K562 (cell line): ENCODE measurements at regions not wholly inside any gene's neighbourhood (a gene's known extent, or its start where the extent isn't known, plus 50 kb on each side); places are given as distances from the start of the nearest gene placed in this dataset.

Experiments used
- ATAC-seq: fragments of 200-7000 bp; cut with Tn5 transposase; 3 replicates; pipeline ENCODE4 v1.9.1; 2020; ENCODE audit warnings: moderate library complexity
- BruUV-seq: library from RNA; stranded (reverse); fragments of 400-500 nt; replicated peaks from 2 replicates; lab custom pipeline; 2021; lab: Mats Ljungman, UMichigan
- CTCF ChIA-PET: fragments of 300-600 bp; formaldehyde crosslinking; extraction: SDS; loops from one replicate; lab custom pipeline; 2021; ENCODE audit warnings: low intra/inter-chr PET ratio; lab: Yijun Ruan, JAX
- POLR2A ChIA-PET: fragments of 300-600, 350-650 bp; sonication (Branson Sonifier 250); formaldehyde crosslinking; extraction: SDS; loops from one replicate; lab custom pipeline; 2021; ENCODE audit warnings: antibody characterized with exemption, inconsistent platforms; lab: Yijun Ruan, JAX
- DNase-seq, 4 experiments: peaks; one replicate each; pipeline versions ENCODE4 v3.0.0 to v3.0.0-alpha.2; 2011 to 2018; ENCODE audit warnings: low spot score in 3 of 4, mixed read lengths in 3 of 4; ENCODE audit errors: extremely low read depth in 1 of 4
- FAIRE-seq: peaks from 2 replicates; lab custom pipeline; 2011; peaks lifted over from hg19 to GRCh38; lab: Jason Lieb, UNC
- H2AFZ ChIP-seq: 2 replicates; pipeline ENCODE4 v1.6.0; 2011; ENCODE audit warnings: low read depth, low read length, control low read depth, inconsistent platforms
- H3K27ac ChIP-seq: fragments of 200-600 bp; 3 replicates; pipeline ENCODE4 v1.8.0; 2011; ENCODE audit warnings: low read depth, mild to moderate bottlenecking, control low read depth, inconsistent platforms, low read length, moderate library complexity, mixed read lengths; ENCODE audit errors: extremely low read depth
- H3K27me3 ChIP-seq, 2 experiments: fragments of 300-600 bp in 1 of 2; 2 replicates in 1 of 2; 3 replicates in 1 of 2; pipeline versions ENCODE4 v1.6.0 to v1.8.0; 2011; ENCODE audit warnings: inconsistent platforms in 2 of 2, low read length in 2 of 2, mild to moderate bottlenecking in 1 of 2, mixed read lengths in 1 of 2, moderate library complexity in 1 of 2; ENCODE audit not compliant: control insufficient read depth in 2 of 2, insufficient read depth in 2 of 2
- H3K36me3 ChIP-seq: fragments of 300-600 bp; 3 replicates; pipeline ENCODE4 v1.8.0; 2011; ENCODE audit warnings: mild to moderate bottlenecking, low read length, inconsistent platforms; ENCODE audit not compliant: control insufficient read depth, insufficient read depth
- H3K4me1 ChIP-seq, 2 experiments: fragments of 200-600 bp in 1 of 2; replicated peaks in 1 of 2; 2 replicates in 1 of 2; 3 replicates in 1 of 2; pipeline versions ENCODE4 v1.5.1 to v1.8.0; 2011; ENCODE audit warnings: inconsistent platforms in 2 of 2, low read length in 2 of 2, mild to moderate bottlenecking in 1 of 2, mixed read lengths in 1 of 2, moderate library complexity in 1 of 2; ENCODE audit not compliant: control insufficient read depth in 2 of 2, insufficient read depth in 2 of 2
- H3K4me2 ChIP-seq: 2 replicates; pipeline ENCODE4 v1.6.1; 2011; ENCODE audit warnings: low read length, control low read depth, inconsistent platforms, mixed read lengths; ENCODE audit not compliant: insufficient read depth
- H3K4me3 ChIP-seq: fragments of 200-600 bp; sonication (generic), shearing (Covaris generic); 2 replicates; pipeline ENCODE4 v1.5.1; 2016; ENCODE audit warnings: control low read depth, inconsistent platforms
- H3K79me2 ChIP-seq: fragments of 200-600 bp; 3 replicates; pipeline ENCODE4 v1.8.0; 2011; ENCODE audit warnings: low read length, inconsistent platforms; ENCODE audit not compliant: control insufficient read depth, insufficient read depth
- H3K9ac ChIP-seq, 2 experiments: 2 replicates each; pipeline versions ENCODE4 v1.6.0 to v1.6.1; 2011; ENCODE audit warnings: low read depth in 2 of 2, low read length in 2 of 2, control low read depth in 1 of 2, inconsistent platforms in 1 of 2, mild to moderate bottlenecking in 1 of 2, mixed read lengths in 1 of 2; ENCODE audit not compliant: insufficient read depth in 1 of 2
- H3K9me1 ChIP-seq: one replicate; pipeline ENCODE4 v1.6.0; 2011; ENCODE audit warnings: inconsistent platforms, mild to moderate bottlenecking, low read length, moderate library complexity; ENCODE audit not compliant: control insufficient read depth, insufficient read depth
- H3K9me3 ChIP-seq: replicated peaks from 2 replicates; pipeline ENCODE4 v1.5.1; 2011; ENCODE audit warnings: low read depth, low read length, inconsistent platforms; ENCODE audit not compliant: control insufficient read depth, insufficient read depth
- H4K20me1 ChIP-seq: replicated peaks from 2 replicates; pipeline ENCODE4 v1.6.1; 2011; ENCODE audit warnings: low read length, inconsistent platforms, mixed read lengths; ENCODE audit not compliant: control insufficient read depth, insufficient read depth
- IFI16 ChIP-seq: fragments of 250-450 bp; sonication (Bioruptor Pico); IDR thresholded peaks from 2 replicates; pipeline ENCODE4 v2.1.2; 2022; ENCODE audit warnings: mild to moderate bottlenecking, inconsistent platforms
- MAFF ChIP-seq: IDR thresholded peaks from 2 replicates; pipeline ENCODE4 v1.6.1; 2012; ENCODE audit warnings: low read length, improper control_type of control experiment
- MED1 ChIP-seq: sonication (generic); formaldehyde crosslinking; IDR thresholded peaks from 2 replicates; pipeline ENCODE4 v1.8.1; 2023; ENCODE audit warnings: missing genetic modification reagents, borderline replicate concordance
- PHTF2 ChIP-seq: fragments of 250-450 bp; sonication (Bioruptor Pico); IDR thresholded peaks from 2 replicates; pipeline ENCODE4 v1.5.0; 2021; ENCODE audit warnings: mild to moderate bottlenecking
- POLR2B ChIP-seq: fragments of 450-650 bp; IDR thresholded peaks from 2 replicates; pipeline ENCODE4 v1.6.1; 2018; ENCODE audit warnings: low read depth; ENCODE audit not compliant: partially characterized antibody
- TEAD4 ChIP-seq, 2 experiments: sonication (generic) in 1 of 2; formaldehyde crosslinking in 1 of 2; IDR thresholded peaks; 2 replicates each; pipeline versions ENCODE4 v1.6.1 to v1.8.0; 2012 to 2022; ENCODE audit warnings: borderline replicate concordance in 1 of 2, inconsistent platforms in 1 of 2, low read length in 1 of 2, mild to moderate bottlenecking in 1 of 2, missing genetic modification reagents in 1 of 2
- ZNF282 ChIP-seq: sonication (generic); formaldehyde crosslinking; IDR thresholded peaks from 2 replicates; pipeline ENCODE4 v1.8.1; 2023; ENCODE audit warnings: missing genetic modification reagents
- ZNF384 ChIP-seq: IDR thresholded peaks from 2 replicates; pipeline ENCODE4 v1.6.1; 2012; ENCODE audit warnings: low read depth, low read length, improper control_type of control experiment
- WGBS: fragments of 100-300 bp; shearing (Covaris generic); methylation state at CpG from one replicate; pipeline ENCODE4 v1.1.6; 2016; ENCODE audit warnings: low coverage, mixed read lengths; ENCODE audit not compliant: insufficient coverage; ENCODE audit errors: missing lambda C conversion rate; 5-methylcytosine and 5-hydroxymethylcytosine counted together
- in situ Hi-C: fragments of 300-500 bp; cut with MboI; formaldehyde crosslinking; loops from 4 replicates; pipeline ENCODE4 v1.15.0; 2018; ENCODE audit warnings: inconsistent platforms, mixed read lengths
- intact Hi-C: fragments of 100-400 bp; cut with micrococcal nuclease; formaldehyde crosslinking; loops from 2 replicates; pipeline ENCODE4 v1.14.2; 2022
- TF ChIP-seq, protein P1 (sequence below): fragments of 450-650 bp; IDR thresholded peaks from 2 replicates; pipeline ENCODE4 v1.6.1; 2018; ENCODE audit not compliant: partially characterized antibody
- TF ChIP-seq, protein P2 (sequence below): sonication (generic); formaldehyde crosslinking; IDR thresholded peaks from 2 replicates; pipeline ENCODE4 v1.8.0; 2022; ENCODE audit warnings: mild to moderate bottlenecking, low read depth, missing genetic modification reagents
- TF ChIP-seq, protein P3 (sequence below): sonication (generic); formaldehyde crosslinking; IDR thresholded peaks from 2 replicates; pipeline ENCODE4 v1.8.0; 2022; ENCODE audit warnings: mild to moderate bottlenecking, missing genetic modification reagents
- TF ChIP-seq, protein P4 (sequence below): fragments of 250-450 bp; sonication (Bioruptor Pico); IDR thresholded peaks from 2 replicates; pipeline ENCODE4 v1.4.0; 2020; ENCODE audit warnings: borderline replicate concordance

DNA sequence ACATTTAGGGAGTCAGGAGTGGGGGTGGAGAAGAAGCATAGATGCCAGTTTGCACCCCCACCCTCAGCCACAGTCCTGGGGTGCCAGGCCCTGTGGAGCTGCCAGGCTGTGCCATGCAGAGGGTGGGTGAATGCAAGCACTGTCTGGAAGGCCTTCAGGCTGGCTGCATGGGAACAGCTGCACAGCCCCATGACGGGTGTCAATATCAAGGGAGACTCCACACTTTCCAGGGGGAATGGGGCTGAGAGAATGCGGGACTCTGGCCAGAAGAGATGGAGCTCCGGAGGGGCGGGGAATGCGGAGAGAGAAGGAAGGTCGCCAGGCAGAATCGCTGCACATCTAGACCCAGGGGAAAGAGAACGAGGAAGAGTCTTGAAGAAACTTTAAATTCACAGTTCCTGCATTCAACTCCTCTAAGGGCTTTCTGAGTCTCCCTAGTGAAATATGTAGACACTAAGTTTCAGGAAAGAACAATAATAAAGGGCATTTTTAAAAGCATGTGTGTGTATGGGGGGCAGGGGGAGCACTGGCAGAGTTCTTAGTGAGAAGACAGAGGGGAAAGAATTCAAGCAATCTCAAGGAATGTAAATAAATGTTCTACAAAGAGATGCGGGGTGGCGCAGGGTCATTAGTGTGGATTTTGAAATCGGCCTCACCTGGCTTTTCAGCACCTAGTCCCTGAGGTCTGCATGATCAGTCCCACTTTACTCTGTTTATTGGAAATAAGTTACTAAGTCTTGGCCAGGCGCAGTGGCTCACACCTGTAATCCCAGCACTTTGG, 59.1 kb downstream of the BOD1 start:
- CTCF ChIA-PET: no interaction called here
- intact Hi-C loops: no loop called here
- H3K4me1 ChIP-seq: 0 out of 5 replicates have a peak, but pooled peaks cover 0 to 3% of the 10 kb centered on the region in 2 experiments

More for the DNA sequence above, 59.1 kb downstream of the BOD1 start:
- in situ Hi-C loops: no loop called here
- Histone ChIP-seq H3K79me2 (no peaks in the 10 kb centered on the region), H2AFZ (no peak overlapping the region), H3K9me1 (no peaks in the 10 kb centered on the region), H3K9ac (no peak overlapping the region), H3K27me3 (peaks cover 36 to 47% of the 10 kb centered on the region in 2 experiments; a peak in 4 of 5 replicates), H3K4me2 (no peak overlapping the region), H3K9me3 (no peaks in the 10 kb centered on the region), H3K36me3 (no peaks in the 10 kb centered on the region), H3K4me3 (no peak overlapping the region), H4K20me1 (no peaks in the 10 kb centered on the region), H3K27ac (no peak overlapping the region)
- POLR2A ChIA-PET: interaction anchor here (0.6 to 0.7 kb wide), 3 partner anchors 12 to 200 kb away, joined by 3 to 4 read pairs (median 3); no protein-coding TSS in a partner anchor
- FAIRE-seq (no peak), ATAC-seq (no peak), DNase-seq (no peak)
- TF ChIP-seq PHTF2 (CRISPR knock-in tag) (no peak), IFI16 (CRISPR knock-in tag) (no peak), MAFF (no peak), POLR2B (no peak), MED1 (CRISPR knock-in tag) (no peak), TEAD4 (IDR thresholded peaks at IDR 0.05; ENCODE audit: low read length) (no peak), TEAD4 (CRISPR knock-in tag; IDR thresholded peaks at IDR 0.05; ENCODE audit: borderline replicate concordance) (no peak), ZNF282 (no peak), ZNF384 (no peak)
- TF ChIP-seq, protein P1, sequence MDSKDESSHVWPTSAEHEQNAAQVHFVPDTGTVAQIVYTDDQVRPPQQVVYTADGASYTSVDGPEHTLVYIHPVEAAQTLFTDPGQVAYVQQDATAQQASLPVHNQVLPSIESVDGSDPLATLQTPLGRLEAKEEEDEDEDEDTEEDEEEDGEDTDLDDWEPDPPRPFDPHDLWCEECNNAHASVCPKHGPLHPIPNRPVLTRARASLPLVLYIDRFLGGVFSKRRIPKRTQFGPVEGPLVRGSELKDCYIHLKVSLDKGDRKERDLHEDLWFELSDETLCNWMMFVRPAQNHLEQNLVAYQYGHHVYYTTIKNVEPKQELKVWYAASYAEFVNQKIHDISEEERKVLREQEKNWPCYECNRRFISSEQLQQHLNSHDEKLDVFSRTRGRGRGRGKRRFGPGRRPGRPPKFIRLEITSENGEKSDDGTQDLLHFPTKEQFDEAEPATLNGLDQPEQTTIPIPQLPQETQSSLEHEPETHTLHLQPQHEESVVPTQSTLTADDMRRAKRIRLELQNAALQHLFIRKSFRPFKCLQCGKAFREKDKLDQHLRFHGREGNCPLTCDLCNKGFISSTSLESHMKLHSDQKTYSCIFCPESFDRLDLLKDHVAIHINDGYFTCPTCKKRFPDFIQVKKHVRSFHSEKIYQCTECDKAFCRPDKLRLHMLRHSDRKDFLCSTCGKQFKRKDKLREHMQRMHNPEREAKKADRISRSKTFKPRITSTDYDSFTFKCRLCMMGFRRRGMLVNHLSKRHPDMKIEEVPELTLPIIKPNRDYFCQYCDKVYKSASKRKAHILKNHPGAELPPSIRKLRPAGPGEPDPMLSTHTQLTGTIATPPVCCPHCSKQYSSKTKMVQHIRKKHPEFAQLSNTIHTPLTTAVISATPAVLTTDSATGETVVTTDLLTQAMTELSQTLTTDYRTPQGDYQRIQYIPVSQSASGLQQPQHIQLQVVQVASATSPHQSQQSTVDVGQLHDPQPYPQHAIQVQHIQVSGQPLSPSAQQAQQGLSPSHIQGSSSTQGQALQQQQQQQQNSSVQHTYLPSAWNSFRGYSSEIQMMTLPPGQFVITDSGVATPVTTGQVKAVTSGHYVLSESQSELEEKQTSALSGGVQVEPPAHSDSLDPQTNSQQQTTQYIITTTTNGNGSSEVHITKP: no peak
- TF ChIP-seq, protein P2, sequence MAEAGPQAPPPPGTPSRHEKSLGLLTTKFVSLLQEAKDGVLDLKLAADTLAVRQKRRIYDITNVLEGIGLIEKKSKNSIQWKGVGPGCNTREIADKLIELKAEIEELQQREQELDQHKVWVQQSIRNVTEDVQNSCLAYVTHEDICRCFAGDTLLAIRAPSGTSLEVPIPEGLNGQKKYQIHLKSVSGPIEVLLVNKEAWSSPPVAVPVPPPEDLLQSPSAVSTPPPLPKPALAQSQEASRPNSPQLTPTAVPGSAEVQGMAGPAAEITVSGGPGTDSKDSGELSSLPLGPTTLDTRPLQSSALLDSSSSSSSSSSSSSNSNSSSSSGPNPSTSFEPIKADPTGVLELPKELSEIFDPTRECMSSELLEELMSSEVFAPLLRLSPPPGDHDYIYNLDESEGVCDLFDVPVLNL (CRISPR knock-in tag): no peak
- TF ChIP-seq, protein P3, sequence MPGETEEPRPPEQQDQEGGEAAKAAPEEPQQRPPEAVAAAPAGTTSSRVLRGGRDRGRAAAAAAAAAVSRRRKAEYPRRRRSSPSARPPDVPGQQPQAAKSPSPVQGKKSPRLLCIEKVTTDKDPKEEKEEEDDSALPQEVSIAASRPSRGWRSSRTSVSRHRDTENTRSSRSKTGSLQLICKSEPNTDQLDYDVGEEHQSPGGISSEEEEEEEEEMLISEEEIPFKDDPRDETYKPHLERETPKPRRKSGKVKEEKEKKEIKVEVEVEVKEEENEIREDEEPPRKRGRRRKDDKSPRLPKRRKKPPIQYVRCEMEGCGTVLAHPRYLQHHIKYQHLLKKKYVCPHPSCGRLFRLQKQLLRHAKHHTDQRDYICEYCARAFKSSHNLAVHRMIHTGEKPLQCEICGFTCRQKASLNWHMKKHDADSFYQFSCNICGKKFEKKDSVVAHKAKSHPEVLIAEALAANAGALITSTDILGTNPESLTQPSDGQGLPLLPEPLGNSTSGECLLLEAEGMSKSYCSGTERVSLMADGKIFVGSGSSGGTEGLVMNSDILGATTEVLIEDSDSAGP (CRISPR knock-in tag): no peak
- TF ChIP-seq, protein P4, sequence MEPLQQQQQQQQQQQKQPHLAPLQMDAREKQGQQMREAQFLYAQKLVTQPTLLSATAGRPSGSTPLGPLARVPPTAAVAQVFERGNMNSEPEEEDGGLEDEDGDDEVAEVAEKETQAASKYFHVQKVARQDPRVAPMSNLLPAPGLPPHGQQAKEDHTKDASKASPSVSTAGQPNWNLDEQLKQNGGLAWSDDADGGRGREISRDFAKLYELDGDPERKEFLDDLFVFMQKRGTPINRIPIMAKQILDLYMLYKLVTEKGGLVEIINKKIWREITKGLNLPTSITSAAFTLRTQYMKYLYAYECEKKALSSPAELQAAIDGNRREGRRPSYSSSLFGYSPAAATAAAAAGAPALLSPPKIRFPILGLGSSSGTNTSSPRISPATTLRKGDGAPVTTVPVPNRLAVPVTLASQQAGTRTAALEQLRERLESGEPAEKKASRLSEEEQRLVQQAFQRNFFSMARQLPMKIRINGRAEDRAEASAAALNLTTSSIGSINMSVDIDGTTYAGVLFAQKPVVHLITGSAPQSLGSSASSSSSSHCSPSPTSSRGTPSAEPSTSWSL (CRISPR knock-in tag): no peak
- no TSS peak for BruUV-seq
- WGBS: 0% methylated on average over 12 of the region's 12 CpGs
